K562 (cell line): ENCODE measurements at regions not wholly inside any gene's neighbourhood (a gene's known extent, or its start where the extent isn't known, plus 50 kb on each side); places are given as distances from the start of the nearest gene placed in this dataset.

ENCODE experiments used
- ATAC-seq: fragments of 200-7000 bp; cut with Tn5 transposase; 3 replicates; pipeline ENCODE4 v1.9.1; 2020; ENCODE audit warnings: moderate library complexity
- BruUV-seq: library from RNA; stranded (reverse); fragments of 400-500 nt; replicated peaks from 2 replicates; lab custom pipeline; 2021; lab: Mats Ljungman, UMichigan
- CTCF ChIA-PET: fragments of 300-600 bp; formaldehyde crosslinking; extraction: SDS; loops from one replicate; lab custom pipeline; 2021; ENCODE audit warnings: low intra/inter-chr PET ratio; lab: Yijun Ruan, JAX
- POLR2A ChIA-PET: fragments of 300-600, 350-650 bp; sonication (Branson Sonifier 250); formaldehyde crosslinking; extraction: SDS; loops from one replicate; lab custom pipeline; 2021; ENCODE audit warnings: antibody characterized with exemption, inconsistent platforms; lab: Yijun Ruan, JAX
- DNase-seq, 4 experiments: peaks; one replicate each; pipeline versions ENCODE4 v3.0.0 to v3.0.0-alpha.2; 2011 to 2018; ENCODE audit warnings: low spot score in 3 of 4, mixed read lengths in 3 of 4; ENCODE audit errors: extremely low read depth in 1 of 4
- FAIRE-seq: peaks from 2 replicates; lab custom pipeline; 2011; peaks lifted over from hg19 to GRCh38; lab: Jason Lieb, UNC
- H2AFZ ChIP-seq: 2 replicates; pipeline ENCODE4 v1.6.0; 2011; ENCODE audit warnings: low read depth, low read length, control low read depth, inconsistent platforms
- H3K27ac ChIP-seq: fragments of 200-600 bp; 3 replicates; pipeline ENCODE4 v1.8.0; 2011; ENCODE audit warnings: low read depth, mild to moderate bottlenecking, control low read depth, inconsistent platforms, low read length, moderate library complexity, mixed read lengths; ENCODE audit errors: extremely low read depth
- H3K27me3 ChIP-seq, 2 experiments: fragments of 300-600 bp in 1 of 2; 2 replicates in 1 of 2; 3 replicates in 1 of 2; pipeline versions ENCODE4 v1.6.0 to v1.8.0; 2011; ENCODE audit warnings: inconsistent platforms in 2 of 2, low read length in 2 of 2, mild to moderate bottlenecking in 1 of 2, mixed read lengths in 1 of 2, moderate library complexity in 1 of 2; ENCODE audit not compliant: control insufficient read depth in 2 of 2, insufficient read depth in 2 of 2
- H3K36me3 ChIP-seq: fragments of 300-600 bp; 3 replicates; pipeline ENCODE4 v1.8.0; 2011; ENCODE audit warnings: mild to moderate bottlenecking, low read length, inconsistent platforms; ENCODE audit not compliant: control insufficient read depth, insufficient read depth
- H3K4me1 ChIP-seq, 2 experiments: fragments of 200-600 bp in 1 of 2; replicated peaks in 1 of 2; 2 replicates in 1 of 2; 3 replicates in 1 of 2; pipeline versions ENCODE4 v1.5.1 to v1.8.0; 2011; ENCODE audit warnings: inconsistent platforms in 2 of 2, low read length in 2 of 2, mild to moderate bottlenecking in 1 of 2, mixed read lengths in 1 of 2, moderate library complexity in 1 of 2; ENCODE audit not compliant: control insufficient read depth in 2 of 2, insufficient read depth in 2 of 2
- H3K4me2 ChIP-seq: 2 replicates; pipeline ENCODE4 v1.6.1; 2011; ENCODE audit warnings: low read length, control low read depth, inconsistent platforms, mixed read lengths; ENCODE audit not compliant: insufficient read depth
- H3K4me3 ChIP-seq: fragments of 200-600 bp; sonication (generic), shearing (Covaris generic); 2 replicates; pipeline ENCODE4 v1.5.1; 2016; ENCODE audit warnings: control low read depth, inconsistent platforms
- H3K79me2 ChIP-seq: fragments of 200-600 bp; 3 replicates; pipeline ENCODE4 v1.8.0; 2011; ENCODE audit warnings: low read length, inconsistent platforms; ENCODE audit not compliant: control insufficient read depth, insufficient read depth
- H3K9ac ChIP-seq, 2 experiments: 2 replicates each; pipeline versions ENCODE4 v1.6.0 to v1.6.1; 2011; ENCODE audit warnings: low read depth in 2 of 2, low read length in 2 of 2, control low read depth in 1 of 2, inconsistent platforms in 1 of 2, mild to moderate bottlenecking in 1 of 2, mixed read lengths in 1 of 2; ENCODE audit not compliant: insufficient read depth in 1 of 2
- H3K9me1 ChIP-seq: one replicate; pipeline ENCODE4 v1.6.0; 2011; ENCODE audit warnings: inconsistent platforms, mild to moderate bottlenecking, low read length, moderate library complexity; ENCODE audit not compliant: control insufficient read depth, insufficient read depth
- H3K9me3 ChIP-seq: replicated peaks from 2 replicates; pipeline ENCODE4 v1.5.1; 2011; ENCODE audit warnings: low read depth, low read length, inconsistent platforms; ENCODE audit not compliant: control insufficient read depth, insufficient read depth
- H4K20me1 ChIP-seq: replicated peaks from 2 replicates; pipeline ENCODE4 v1.6.1; 2011; ENCODE audit warnings: low read length, inconsistent platforms, mixed read lengths; ENCODE audit not compliant: control insufficient read depth, insufficient read depth
- BCL6 ChIP-seq: fragments of 250-450 bp; sonication (Bioruptor Pico); IDR thresholded peaks from 2 replicates; pipeline ENCODE4 v1.4.0; 2020
- BRD9 ChIP-seq: fragments of 450-650 bp; IDR thresholded peaks from 2 replicates; pipeline ENCODE4 v1.6.1; 2018; ENCODE audit warnings: low read depth; ENCODE audit not compliant: partially characterized antibody
- CTCFL ChIP-seq: IDR thresholded peaks from 2 replicates; pipeline ENCODE4 v1.6.1; 2011; ENCODE audit warnings: borderline replicate concordance, low read depth, mild to moderate bottlenecking, moderate library complexity, low read length; ENCODE audit not compliant: insufficient read depth, poor library complexity, severe bottlenecking
- FOXO4 ChIP-seq: fragments of 450-650 bp; formaldehyde crosslinking; IDR thresholded peaks from 2 replicates; pipeline ENCODE4 v1.4.0; 2020; ENCODE audit warnings: mild to moderate bottlenecking, moderate library complexity
- NFATC3 ChIP-seq: fragments of 450-650 bp; IDR thresholded peaks from 2 replicates; pipeline ENCODE4 v1.6.1; 2017; ENCODE audit warnings: mild to moderate bottlenecking
- PRDM10 ChIP-seq: fragments of 450-650 bp; IDR thresholded peaks from 2 replicates; pipeline ENCODE4 v1.6.1; 2018; ENCODE audit not compliant: partially characterized antibody
- SMAD3 ChIP-seq: fragments of 450-650 bp; formaldehyde crosslinking; conservative IDR thresholded peaks from 2 replicates; pipeline ENCODE4 v1.4.0; 2020; ENCODE audit warnings: mild to moderate bottlenecking
- ZNF282 ChIP-seq: sonication (generic); formaldehyde crosslinking; IDR thresholded peaks from 2 replicates; pipeline ENCODE4 v1.8.1; 2023; ENCODE audit warnings: missing genetic modification reagents
- WGBS: fragments of 100-300 bp; shearing (Covaris generic); methylation state at CpG from one replicate; pipeline ENCODE4 v1.1.6; 2016; ENCODE audit warnings: low coverage, mixed read lengths; ENCODE audit not compliant: insufficient coverage; ENCODE audit errors: missing lambda C conversion rate; 5-methylcytosine and 5-hydroxymethylcytosine counted together
- in situ Hi-C: fragments of 300-500 bp; cut with MboI; formaldehyde crosslinking; loops from 4 replicates; pipeline ENCODE4 v1.15.0; 2018; ENCODE audit warnings: inconsistent platforms, mixed read lengths
- intact Hi-C: fragments of 100-400 bp; cut with micrococcal nuclease; formaldehyde crosslinking; loops from 2 replicates; pipeline ENCODE4 v1.14.2; 2022

- CTCF ChIA-PET, result no interaction called here
- Histone ChIP-seq H3K79me2 (no peaks in the 10 kb centered on the region), H3K9me3 (no peaks in the 10 kb centered on the region), H3K4me2 (no peak overlapping the region), H3K27me3 (peaks cover 0 to 5% of the 10 kb centered on the region in 2 experiments; a peak in 1 of 5 replicates), H3K27ac (no peak overlapping the region), H3K4me1 (no peaks in the 10 kb centered on the region; a peak in 1 of 5 replicates), H2AFZ (no peak overlapping the region), H4K20me1 (no peaks in the 10 kb centered on the region), H3K9me1 (no peaks in the 10 kb centered on the region), H3K36me3 (no peaks in the 10 kb centered on the region), H3K4me3 (no peak overlapping the region), H3K9ac (no peak overlapping the region)
- BruUV-seq, result no TSS peak
- intact Hi-C loops (no loop called here), in situ Hi-C loops (no loop called here)
- WGBS, result 0% methylated on average over 2 of the region's 5 CpGs
- TF ChIP-seq BRD9 (no peak), BCL6 (CRISPR knock-in tag) (no peak)
- POLR2A ChIA-PET, result interaction anchor here (0.7 kb wide), 1 partner anchor 279 kb away, joined by 4 read pairs; no protein-coding TSS in a partner anchor
- FAIRE-seq, result no peak
- ATAC-seq, result no peak
- no peak for DNase-seq
Measured at GRCh38 chr22:47571616-47572015, 809.2 kb downstream of the TBC1D22A start.

GRCh38 chr22:47570851-47571250 is 808.4 kb downstream of the TBC1D22A start:
- FAIRE-seq (no peak), ATAC-seq (no peak), DNase-seq (no peak)
- no peak overlapping the region for H3K4me2 ChIP-seq
- ChIA-PET POLR2A (no interaction called here), CTCF (no interaction called here)
- no peaks in the 10 kb centered on the region for H4K20me1 ChIP-seq
- intact Hi-C loops, result no loop called here
- no TSS peak for BruUV-seq
- no peaks in the 10 kb centered on the region for H3K36me3 ChIP-seq
- WGBS, result 2% methylated on average over 5 of the region's 5 CpGs
- no peak overlapping the region for H2AFZ ChIP-seq
- in situ Hi-C loops, result no loop called here
- H3K9ac ChIP-seq, result no peak overlapping the region
- H3K27ac ChIP-seq, result no peak overlapping the region
- H3K9me3 ChIP-seq, result no peaks in the 10 kb centered on the region
- no peak overlapping the region for H3K4me3 ChIP-seq
- no peaks in the 10 kb centered on the region for H3K79me2 ChIP-seq
- no peaks in the 10 kb centered on the region for H3K9me1 ChIP-seq
- peaks cover 0 to 10% of the 10 kb centered on the region in 2 experiments; a peak in 2 of 5 replicates for H3K27me3 ChIP-seq
- H3K4me1 ChIP-seq, result no peaks in the 10 kb centered on the region; a peak in 1 of 5 replicates
- TF ChIP-seq CTCFL (no peak), SMAD3 (CRISPR knock-in tag) (no peak), ZNF282 (CRISPR knock-in tag) (no peak), PRDM10 (no peak), FOXO4 (no peak), NFATC3 (no peak)
